ENCODE measurements at regions not wholly inside any gene's neighbourhood (a gene's known extent, or its start where the extent isn't known, plus 50 kb on each side); places are given as distances from the start of the nearest gene placed in this dataset.

- Histone ChIP-seq H3K9me1 (ENCODE audit: control insufficient read depth, extremely low read depth, insufficient read depth, low read length) (no peaks in the 10 kb centered on the region), H3K27me3 (ENCODE audit: control insufficient read depth, extremely low read depth, insufficient read depth, low read length) (no peaks in the 10 kb centered on the region), H3K4me1 (ENCODE audit: control insufficient read depth, extremely low read depth, insufficient read depth, low read length) (no peaks in the 10 kb centered on the region), H2AFZ (ENCODE audit: control insufficient read depth, low read length) (no peak overlapping the region), H3K9ac (ENCODE audit: control insufficient read depth, extremely low read depth, insufficient read depth, low read length) (no peak overlapping the region), H3K79me2 (ENCODE audit: control insufficient read depth, insufficient read depth, low read length) (no peaks in the 10 kb centered on the region), H3K9me3 (ENCODE audit: control insufficient read depth, low read depth, low read length) (peaks cover 1% of the 10 kb centered on the region), H4K20me1 (ENCODE audit: control insufficient read depth, extremely low read depth, insufficient read depth, low read length) (no peaks in the 10 kb centered on the region), H3K36me3 (ENCODE audit: control insufficient read depth in 2 of 2, extremely low read depth in 1 of 2, insufficient read depth in 2 of 2, low read length in 2 of 2) (no peaks in the 10 kb centered on the region), H3K4me3 (ENCODE audit: control insufficient read depth in 2 of 3, extremely low read depth in 1 of 3, insufficient read depth in 2 of 3, low read depth in 1 of 3, low read length in 3 of 3) (no peak overlapping the region), H3K27ac (ENCODE audit: control insufficient read depth, insufficient read depth, low read length) (no peak overlapping the region), H3K4me2 (ENCODE audit: control insufficient read depth, extremely low read depth, insufficient read depth, low read depth, low read length) (no peak overlapping the region)
- TF ChIP-seq CTCF (optimal IDR thresholded peaks at IDR 0.05 in 1 of 3, IDR thresholded peaks at IDR 0.05 in 1 of 3, conservative IDR thresholded peaks at IDR 0.05 in 1 of 3; ENCODE audit: extremely low read depth in 1 of 3, insufficient read depth in 2 of 3, low read length in 3 of 3) (no peak), EZH2 (IDR thresholded peaks at IDR 0.05; ENCODE audit: low read length) (no peak)
- dilution Hi-C loops (cut with MboI; ENCODE audit: extremely low pct_ligation_motif_present, low sequenced_read_pairs) = no loop called here
- FAIRE-seq = no peak
- DNase-seq (ENCODE audit: low read depth, low spot score) = no peak
Measured at GRCh38 chr16:86221085-86221484, 289.2 kb upstream of the FOXF1 start.

GRCh38 chr16:86222547-86222946 lies 287.8 kb upstream of the FOXF1 start:
- FAIRE-seq (no peak), DNase-seq (ENCODE audit: low read depth, low spot score) (no peak)
- H2AFZ ChIP-seq (ENCODE audit: control insufficient read depth, low read length) = no peak overlapping the region
- H3K4me3 ChIP-seq (ENCODE audit: control insufficient read depth in 2 of 3, extremely low read depth in 1 of 3, insufficient read depth in 2 of 3, low read depth in 1 of 3, low read length in 3 of 3) = no peak overlapping the region
- H3K9me3 ChIP-seq (ENCODE audit: control insufficient read depth, low read depth, low read length) = no peaks in the 10 kb centered on the region
- no peaks in the 10 kb centered on the region for H3K27me3 ChIP-seq (ENCODE audit: control insufficient read depth, extremely low read depth, insufficient read depth, low read length)
- no peaks in the 10 kb centered on the region for H3K36me3 ChIP-seq (ENCODE audit: control insufficient read depth in 2 of 2, extremely low read depth in 1 of 2, insufficient read depth in 2 of 2, low read length in 2 of 2)
- no peak overlapping the region for H3K27ac ChIP-seq (ENCODE audit: control insufficient read depth, insufficient read depth, low read length)
- no peak overlapping the region for H3K4me2 ChIP-seq (ENCODE audit: control insufficient read depth, extremely low read depth, insufficient read depth, low read depth, low read length)
- H3K79me2 ChIP-seq (ENCODE audit: control insufficient read depth, insufficient read depth, low read length) = no peaks in the 10 kb centered on the region
- H4K20me1 ChIP-seq (ENCODE audit: control insufficient read depth, extremely low read depth, insufficient read depth, low read length) = no peaks in the 10 kb centered on the region
- H3K9ac ChIP-seq (ENCODE audit: control insufficient read depth, extremely low read depth, insufficient read depth, low read length) = no peak overlapping the region
- TF ChIP-seq CTCF (optimal IDR thresholded peaks at IDR 0.05 in 1 of 3, IDR thresholded peaks at IDR 0.05 in 1 of 3, conservative IDR thresholded peaks at IDR 0.05 in 1 of 3; ENCODE audit: extremely low read depth in 1 of 3, insufficient read depth in 2 of 3, low read length in 3 of 3) (no peak), EZH2 (IDR thresholded peaks at IDR 0.05; ENCODE audit: low read length) (no peak)
- H3K4me1 ChIP-seq (ENCODE audit: control insufficient read depth, extremely low read depth, insufficient read depth, low read length) = no peaks in the 10 kb centered on the region
- dilution Hi-C loops (cut with MboI; ENCODE audit: extremely low pct_ligation_motif_present, low sequenced_read_pairs) = no loop called here
- no peaks in the 10 kb centered on the region for H3K9me1 ChIP-seq (ENCODE audit: control insufficient read depth, extremely low read depth, insufficient read depth, low read length)

All from keratinocyte (primary cell).